MG63 (cell line): ENCODE measurements at regions not wholly inside any gene's neighbourhood (a gene's known extent, or its start where the extent isn't known, plus 50 kb on each side); places are given as distances from the start of the nearest gene placed in this dataset.

Experiments used
- DNase-seq: peaks from one replicate; pipeline ENCODE4 v3.0.0-alpha.2; 2020
- H3K27me3 ChIP-seq: fragments of 250-450 bp; sonication (Bioruptor Pico); 2 replicates; pipeline ENCODE4 v1.5.1; 2020; ENCODE audit warnings: mild to moderate bottlenecking, moderate library complexity
- H3K36me3 ChIP-seq: fragments of 250-450 bp; sonication (Bioruptor Pico); 2 replicates; pipeline ENCODE4 v1.5.1; 2020; ENCODE audit warnings: mild to moderate bottlenecking, moderate library complexity
- H3K4me3 ChIP-seq: fragments of 250-450 bp; sonication (Bioruptor Pico); 2 replicates; pipeline ENCODE4 v1.5.1; 2020; ENCODE audit warnings: mild to moderate bottlenecking, moderate library complexity
- H3K9me3 ChIP-seq: fragments of 250-450 bp; sonication (Bioruptor Pico); 2 replicates; pipeline ENCODE4 v1.5.1; 2020; ENCODE audit warnings: mild to moderate bottlenecking, moderate library complexity

DNA sequence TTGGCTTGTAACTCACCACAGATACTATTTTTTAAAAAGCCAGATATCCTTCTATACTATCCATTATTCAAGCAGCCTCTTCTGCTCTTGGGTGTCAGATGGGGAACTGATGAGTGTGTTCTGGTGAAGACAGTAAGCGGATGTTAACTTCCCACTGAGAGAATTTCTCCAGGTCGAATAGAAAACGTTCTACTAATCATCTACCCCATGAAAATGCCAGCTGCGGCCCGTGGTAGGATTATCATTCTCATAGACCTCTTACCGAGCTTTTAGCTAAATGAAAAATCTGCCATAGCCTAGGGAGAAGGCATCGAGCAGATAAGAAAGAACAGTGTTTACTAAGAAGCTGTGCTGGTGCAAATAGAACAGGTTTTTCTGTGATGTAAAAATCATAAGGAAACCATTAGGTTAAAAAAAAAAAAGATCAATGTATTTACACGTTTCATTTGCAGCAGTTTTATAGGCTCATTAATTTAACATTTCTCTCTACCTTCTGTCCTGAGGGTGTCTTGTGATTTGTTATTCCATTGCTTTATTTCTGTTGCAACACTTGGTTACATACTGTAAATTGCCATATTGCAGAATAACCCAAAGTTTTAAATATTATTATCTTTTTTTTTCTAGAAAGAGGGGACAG is 1521.5 kb upstream of the ZEB2 start:
- Histone ChIP-seq H3K36me3 (no peaks in the 10 kb centered on the region), H3K27me3 (no peaks in the 10 kb centered on the region), H3K9me3 (no peaks in the 10 kb centered on the region), H3K4me3 (no peak overlapping the region)
- no peak for DNase-seq

DNA sequence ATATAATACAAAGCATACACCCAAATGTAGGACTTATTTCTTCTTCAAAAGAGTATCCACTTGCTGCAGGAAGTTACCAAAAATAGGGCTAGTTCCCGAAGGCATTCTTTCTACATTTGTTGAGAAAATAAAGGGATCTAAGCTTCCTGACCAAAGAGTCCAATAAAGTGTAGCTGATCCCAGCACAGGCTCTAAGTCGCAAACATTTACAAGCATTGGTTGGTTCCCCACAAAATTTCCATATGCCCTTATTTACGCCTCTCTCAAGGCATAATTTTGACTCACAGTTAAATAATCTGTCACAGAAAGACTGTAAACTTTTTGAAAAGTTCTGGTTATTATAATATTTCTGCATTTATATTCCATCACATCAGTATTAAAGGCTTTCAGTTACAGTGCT is 1520.1 kb upstream of the ZEB2 start:
- no peaks in the 10 kb centered on the region for H3K27me3 ChIP-seq
- H3K4me3 ChIP-seq, result no peak overlapping the region
- no peak for DNase-seq
- H3K36me3 ChIP-seq, result no peaks in the 10 kb centered on the region
- H3K9me3 ChIP-seq, result no peaks in the 10 kb centered on the region

DNA sequence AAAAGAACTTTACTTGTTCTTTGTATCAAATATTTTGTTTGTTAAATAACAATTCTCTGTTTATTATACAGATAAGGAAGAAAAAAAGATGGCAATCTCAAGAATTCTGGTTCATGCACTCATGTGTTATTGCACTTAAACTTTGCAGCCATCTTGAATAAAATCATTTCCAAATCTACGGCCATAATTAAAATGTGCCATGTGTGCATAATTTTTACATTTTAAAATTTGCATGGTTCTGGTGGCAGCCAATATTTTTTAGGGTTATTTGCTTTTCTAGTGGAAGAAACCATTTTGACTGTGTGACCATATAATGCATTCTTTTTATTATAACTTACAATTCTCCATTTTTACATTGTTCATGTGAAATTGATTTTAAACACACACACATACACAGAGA is 1518.1 kb upstream of the ZEB2 start:
- no peaks in the 10 kb centered on the region for H3K27me3 ChIP-seq
- no peaks in the 10 kb centered on the region for H3K36me3 ChIP-seq
- no peak for DNase-seq
- no peak overlapping the region for H3K4me3 ChIP-seq
- no peaks in the 10 kb centered on the region for H3K9me3 ChIP-seq

DNA sequence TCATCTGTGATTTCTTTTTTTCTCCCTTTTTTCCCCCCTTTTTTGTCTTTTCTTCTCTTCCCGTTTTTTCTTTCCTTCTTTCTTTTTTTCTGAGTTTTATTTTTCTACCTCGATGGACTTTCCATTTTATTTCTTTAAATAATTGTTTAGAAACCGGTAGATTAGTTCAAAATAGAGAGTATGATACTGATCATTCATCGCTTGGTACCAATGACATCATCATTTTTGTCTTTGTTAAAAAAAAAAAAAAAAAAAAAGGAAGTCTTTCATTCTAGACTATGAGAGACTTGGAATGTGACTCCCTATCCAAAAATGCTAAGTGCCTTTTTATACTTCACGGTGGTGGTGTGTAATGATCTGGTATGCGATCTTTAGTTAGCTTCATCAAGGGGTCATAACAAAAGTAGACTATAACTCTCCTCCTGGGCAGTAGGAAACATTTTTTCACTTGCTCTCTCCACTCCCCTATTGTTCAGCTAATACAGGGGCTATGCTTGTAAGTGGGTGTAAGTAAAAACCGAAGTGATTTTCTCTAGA is 1517.5 kb upstream of the ZEB2 start:
- H3K27me3 ChIP-seq, result no peaks in the 10 kb centered on the region
- no peaks in the 10 kb centered on the region for H3K9me3 ChIP-seq
- no peak overlapping the region for H3K4me3 ChIP-seq
- no peak for DNase-seq
- no peaks in the 10 kb centered on the region for H3K36me3 ChIP-seq

DNA sequence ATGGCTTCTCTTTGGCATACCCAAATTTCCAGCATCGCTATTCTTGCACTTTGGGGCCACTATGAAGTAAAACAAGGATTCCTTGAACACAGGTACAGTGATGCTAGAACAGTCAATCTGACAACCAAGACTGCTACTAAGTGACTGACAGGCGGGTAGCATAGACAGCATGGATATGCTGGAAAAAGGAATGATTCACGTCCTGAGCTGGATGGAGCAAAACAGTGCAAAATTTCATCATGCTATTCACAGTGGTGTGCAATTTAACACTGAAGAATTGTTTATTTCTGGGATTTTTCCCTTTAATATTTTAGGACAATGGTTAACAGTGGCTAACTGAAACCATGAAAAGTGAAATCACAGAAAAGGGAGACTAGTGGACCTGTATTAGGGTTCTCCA is 1511.2 kb upstream of the ZEB2 start:
- no peak for DNase-seq
- Histone ChIP-seq H3K4me3 (no peak overlapping the region), H3K36me3 (no peaks in the 10 kb centered on the region), H3K9me3 (no peaks in the 10 kb centered on the region), H3K27me3 (no peaks in the 10 kb centered on the region)

DNA sequence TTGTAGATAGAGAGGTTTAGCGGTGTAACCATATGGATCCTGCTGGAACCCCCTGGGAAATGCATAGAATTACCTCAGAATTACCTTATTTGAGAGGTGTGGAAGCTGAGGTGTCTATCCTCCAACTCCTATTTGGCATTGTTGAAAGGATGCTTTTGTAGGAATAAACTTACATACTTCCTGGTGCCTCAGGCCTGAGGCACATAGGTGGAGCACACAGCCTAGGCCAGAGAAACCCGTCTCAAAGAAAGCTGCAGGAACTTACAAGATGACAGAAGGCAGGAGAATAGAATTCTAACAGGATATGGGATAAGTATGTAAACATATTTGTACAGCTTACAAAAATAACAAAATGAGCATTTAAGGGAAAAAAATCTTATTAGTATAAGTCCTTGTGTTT is 1507.2 kb upstream of the ZEB2 start:
- no peak overlapping the region for H3K4me3 ChIP-seq
- H3K36me3 ChIP-seq, result no peaks in the 10 kb centered on the region
- H3K27me3 ChIP-seq, result no peaks in the 10 kb centered on the region
- DNase-seq, result no peak
- H3K9me3 ChIP-seq, result no peaks in the 10 kb centered on the region

DNA sequence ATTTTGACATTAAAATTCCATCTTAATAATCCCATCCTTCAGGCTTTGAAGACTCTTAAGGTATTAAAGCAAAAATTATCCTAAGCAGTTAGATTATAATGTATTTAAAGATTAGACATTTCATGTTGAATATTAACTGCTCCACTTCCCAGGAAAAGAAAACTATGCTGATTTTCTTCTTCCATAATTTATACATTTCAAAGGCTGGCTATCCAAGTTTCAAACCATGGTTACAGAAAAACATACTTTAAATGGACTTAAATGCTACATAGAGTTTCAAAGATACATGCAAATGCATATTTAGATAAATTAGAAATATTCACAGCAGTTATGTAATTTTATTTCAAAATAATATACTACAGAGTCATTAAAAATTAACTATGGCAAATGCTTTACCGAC is 1505.6 kb upstream of the ZEB2 start:
- DNase-seq, result no peak
- no peaks in the 10 kb centered on the region for H3K9me3 ChIP-seq
- no peak overlapping the region for H3K4me3 ChIP-seq
- H3K27me3 ChIP-seq, result no peaks in the 10 kb centered on the region
- H3K36me3 ChIP-seq, result no peaks in the 10 kb centered on the region

DNA sequence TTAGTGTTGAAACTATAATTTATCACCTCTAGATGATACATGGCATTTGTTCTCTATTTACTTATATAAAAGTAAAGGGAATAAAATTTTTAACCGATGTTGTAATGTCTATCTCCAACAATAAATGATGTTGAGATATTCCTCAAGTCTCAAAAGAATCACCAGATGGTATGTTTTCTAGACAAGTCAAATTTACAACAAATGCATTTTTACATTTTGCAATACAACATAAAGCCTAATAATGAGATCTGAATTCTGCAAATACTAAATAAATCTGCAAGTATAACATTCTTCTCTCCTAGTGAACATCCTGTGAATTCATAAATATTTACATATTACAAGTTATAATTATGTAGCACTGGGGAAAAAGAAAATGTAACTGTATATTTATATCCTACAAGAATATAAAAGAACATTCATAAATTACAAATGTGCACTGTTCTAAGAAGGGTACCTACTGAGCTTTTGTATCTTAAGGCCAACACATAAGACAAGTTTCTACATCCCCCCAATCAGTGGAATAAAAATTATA is 1504.4 kb upstream of the ZEB2 start:
- DNase-seq, result no peak
- no peak overlapping the region for H3K4me3 ChIP-seq
- no peaks in the 10 kb centered on the region for H3K36me3 ChIP-seq
- no peaks in the 10 kb centered on the region for H3K9me3 ChIP-seq
- no peaks in the 10 kb centered on the region for H3K27me3 ChIP-seq

DNA sequence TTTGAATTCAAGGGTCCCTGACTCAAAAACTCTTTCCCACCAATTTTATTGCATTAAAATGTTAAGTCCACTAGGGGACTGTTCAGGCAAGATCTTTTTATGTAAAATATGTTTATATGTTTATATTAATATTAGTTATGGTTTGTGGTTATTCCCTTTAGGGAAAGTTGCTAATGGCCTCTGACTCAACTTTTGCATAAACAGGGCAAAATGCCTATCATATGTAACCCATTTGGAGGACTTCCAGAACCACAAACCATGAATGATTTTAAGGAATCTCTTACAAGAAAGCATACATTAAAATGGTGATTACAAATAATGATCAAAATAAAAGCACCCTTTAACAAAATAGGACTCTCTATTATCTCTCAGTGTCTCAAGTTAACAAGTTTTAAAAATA is 1484.5 kb upstream of the ZEB2 start:
- DNase-seq, result no peak
- Histone ChIP-seq H3K27me3 (no peaks in the 10 kb centered on the region), H3K36me3 (no peaks in the 10 kb centered on the region), H3K9me3 (peaks cover 3% of the 10 kb centered on the region; the same call in 1 of the 2 replicates), H3K4me3 (no peak overlapping the region)

DNA sequence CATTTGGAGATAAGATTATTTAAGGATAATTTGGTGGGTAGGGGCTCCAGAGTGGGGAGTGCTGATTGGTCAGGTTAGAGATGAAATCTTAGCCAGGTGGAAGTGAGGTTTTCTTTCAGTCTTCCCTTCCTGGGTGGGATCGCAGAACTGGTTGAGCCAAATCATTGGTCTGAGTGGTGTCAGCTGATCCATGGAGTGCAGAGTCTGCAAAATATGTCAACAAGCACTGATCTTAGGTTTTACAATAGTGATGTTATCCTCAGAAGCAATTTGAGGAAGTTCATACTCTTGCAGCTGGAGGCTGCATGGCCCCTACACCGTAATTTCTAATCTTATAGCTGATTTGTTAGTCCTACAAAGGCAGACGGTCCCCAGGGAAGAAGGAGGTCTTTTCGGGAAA is 1483.4 kb upstream of the ZEB2 start:
- no peaks in the 10 kb centered on the region for H3K27me3 ChIP-seq
- no peak for DNase-seq
- peaks cover 3% of the 10 kb centered on the region; the same call in 1 of the 2 replicates for H3K9me3 ChIP-seq
- H3K4me3 ChIP-seq, result no peak overlapping the region
- no peaks in the 10 kb centered on the region for H3K36me3 ChIP-seq

DNA sequence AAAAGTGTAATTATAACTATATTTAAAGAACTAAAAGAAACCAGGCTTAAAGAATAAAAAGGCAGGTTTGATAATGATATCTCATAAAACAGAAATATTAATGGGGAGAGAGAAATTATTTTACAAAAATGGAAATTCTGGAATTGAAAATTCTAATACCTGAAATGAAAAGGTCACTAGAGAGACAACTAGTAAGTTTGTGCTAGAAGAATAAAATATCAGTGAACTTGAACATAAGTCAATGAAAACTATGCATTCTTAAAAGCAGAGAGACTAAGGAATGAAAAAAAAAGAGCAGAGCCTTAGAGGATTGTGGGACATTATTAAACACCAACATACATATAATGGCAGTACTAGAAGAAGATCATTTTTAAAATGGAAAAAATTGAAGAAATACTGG is 1475.0 kb upstream of the ZEB2 start:
- H3K27me3 ChIP-seq, result no peaks in the 10 kb centered on the region
- DNase-seq, result no peak
- H3K4me3 ChIP-seq, result no peak overlapping the region
- H3K36me3 ChIP-seq, result no peaks in the 10 kb centered on the region
- H3K9me3 ChIP-seq, result peaks cover 5% of the 10 kb centered on the region; the same call in 1 of the 2 replicates

DNA sequence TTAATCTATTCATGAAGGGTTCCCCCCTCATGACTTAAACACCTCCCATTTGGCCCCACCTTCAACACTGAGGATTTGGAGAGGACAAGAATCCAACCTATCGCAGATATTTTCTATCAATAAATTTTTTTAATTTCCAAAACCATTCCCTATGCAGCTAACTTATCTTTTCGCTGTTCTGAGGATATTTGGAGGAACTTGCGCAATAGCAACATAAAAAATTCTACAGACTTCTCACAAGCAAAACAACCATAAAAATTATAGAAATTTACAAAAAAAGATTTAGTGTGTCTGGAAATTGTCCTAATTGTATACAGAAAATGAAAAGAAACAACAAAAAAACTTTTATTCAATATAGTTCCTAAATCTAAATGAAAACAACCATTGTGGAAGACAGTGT is 1472.7 kb upstream of the ZEB2 start:
- peaks cover 5% of the 10 kb centered on the region; the same call in 1 of the 2 replicates for H3K9me3 ChIP-seq
- DNase-seq, result no peak
- H3K36me3 ChIP-seq, result no peaks in the 10 kb centered on the region
- H3K4me3 ChIP-seq, result no peak overlapping the region
- no peaks in the 10 kb centered on the region for H3K27me3 ChIP-seq

DNA sequence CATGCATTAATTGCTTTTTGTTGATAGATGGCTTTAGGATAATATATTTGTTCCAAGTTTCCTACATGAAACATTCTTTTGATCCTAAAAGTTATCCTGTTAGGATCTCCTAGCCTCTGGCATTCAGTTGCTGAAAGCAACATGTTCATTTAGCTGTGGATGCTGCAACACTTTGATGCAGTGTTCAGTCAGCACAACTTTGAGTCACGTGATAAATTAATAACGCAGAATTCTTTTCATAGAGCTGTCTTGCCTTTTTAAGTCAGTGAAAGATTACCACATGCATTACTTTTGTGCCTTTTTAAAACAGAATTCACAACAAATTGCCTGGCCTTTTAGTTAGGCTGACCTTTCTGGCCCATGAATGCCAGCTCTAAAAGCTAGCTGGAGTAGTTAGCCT is 1467.9 kb upstream of the ZEB2 start:
- Histone ChIP-seq H3K9me3 (no peaks in the 10 kb centered on the region), H3K36me3 (no peaks in the 10 kb centered on the region), H3K4me3 (no peak overlapping the region), H3K27me3 (no peaks in the 10 kb centered on the region)
- no peak for DNase-seq

DNA sequence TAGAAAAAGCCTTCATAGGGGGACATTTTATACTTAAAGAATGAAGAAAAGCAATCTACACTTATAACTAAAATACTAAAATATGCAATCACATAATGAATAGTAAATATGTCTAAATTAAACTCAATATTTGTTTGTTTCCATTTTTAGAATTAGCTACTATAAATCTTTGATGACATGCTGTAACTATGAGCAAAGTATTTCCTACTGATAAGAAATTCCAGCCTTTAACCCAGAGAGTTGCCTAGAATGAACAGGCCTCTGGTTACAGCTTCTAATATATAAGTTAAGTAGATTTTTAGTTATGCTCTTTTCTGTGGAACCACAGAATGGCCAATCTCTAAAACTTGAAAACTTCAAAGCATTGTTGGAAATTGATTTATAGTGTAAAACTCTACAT is 1465.6 kb upstream of the ZEB2 start:
- no peaks in the 10 kb centered on the region for H3K9me3 ChIP-seq
- no peaks in the 10 kb centered on the region for H3K36me3 ChIP-seq
- H3K27me3 ChIP-seq, result no peaks in the 10 kb centered on the region
- no peak for DNase-seq
- H3K4me3 ChIP-seq, result no peak overlapping the region

DNA sequence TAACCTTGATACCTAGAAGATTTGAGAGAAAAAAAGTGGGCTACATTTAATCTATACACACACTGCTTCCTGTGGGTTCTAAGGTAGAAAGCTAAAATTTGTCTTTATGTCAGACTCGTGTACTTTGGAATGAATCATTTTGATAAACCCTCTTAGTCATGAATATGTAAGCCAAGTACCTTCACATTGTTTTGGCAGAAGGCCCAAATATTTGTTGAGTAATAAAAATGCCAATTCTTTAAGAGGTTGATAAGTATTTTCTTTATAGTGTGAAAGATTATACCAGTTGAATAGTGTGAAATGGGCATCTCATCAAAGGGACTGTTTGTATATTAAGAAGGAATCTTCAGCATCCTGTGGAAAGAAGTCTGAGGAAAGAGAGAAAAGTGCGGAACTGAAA is 1464.7 kb upstream of the ZEB2 start:
- Histone ChIP-seq H3K9me3 (no peaks in the 10 kb centered on the region), H3K27me3 (no peaks in the 10 kb centered on the region)
- DNase-seq, result no peak

DNA sequence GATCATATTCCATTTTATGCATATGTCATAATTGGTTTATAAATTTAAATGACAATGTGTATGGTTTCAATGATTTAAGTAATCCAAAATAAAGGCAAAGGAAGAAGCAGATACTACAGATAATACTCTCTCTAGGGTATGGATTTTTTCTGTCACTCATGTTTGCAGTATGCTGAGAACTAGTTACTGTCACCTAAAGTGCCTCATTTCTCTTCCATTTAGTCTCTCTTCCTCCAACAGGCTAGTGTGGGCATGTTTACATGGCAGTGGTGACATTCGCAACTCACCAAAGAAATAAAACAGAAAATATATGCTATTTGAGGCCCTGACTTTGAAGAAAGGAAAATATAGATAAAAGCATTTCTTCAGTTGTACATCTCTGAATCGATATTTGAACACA is 1460.4 kb upstream of the ZEB2 start:
- Histone ChIP-seq H3K9me3 (no peaks in the 10 kb centered on the region), H3K36me3 (no peaks in the 10 kb centered on the region), H3K27me3 (no peaks in the 10 kb centered on the region), H3K4me3 (no peak overlapping the region)
- DNase-seq, result no peak

More for the DNA sequence above, 1464.7 kb upstream of the ZEB2 start:
- Histone ChIP-seq H3K36me3 (no peaks in the 10 kb centered on the region), H3K4me3 (no peak overlapping the region)

DNA sequence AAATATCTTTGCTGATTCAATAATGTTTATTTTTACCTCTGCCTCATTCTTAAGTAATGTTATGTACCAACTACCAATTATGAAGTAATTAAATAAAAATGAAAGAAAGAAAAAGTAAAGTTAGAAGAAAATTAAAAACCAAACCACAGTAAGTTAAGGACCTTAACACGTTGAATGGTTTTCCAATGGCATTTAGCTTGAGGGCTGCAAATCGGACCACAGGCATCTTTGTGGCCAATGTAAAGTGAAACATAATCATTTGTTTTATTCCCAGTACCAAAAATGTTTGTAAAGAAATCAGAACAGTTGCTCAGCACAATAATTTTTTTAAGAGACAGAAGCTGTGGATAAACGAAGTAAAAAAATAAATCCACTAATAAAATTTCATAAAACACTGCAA is 1455.5 kb upstream of the ZEB2 start:
- Histone ChIP-seq H3K4me3 (no peak overlapping the region), H3K36me3 (no peaks in the 10 kb centered on the region), H3K9me3 (no peaks in the 10 kb centered on the region), H3K27me3 (no peaks in the 10 kb centered on the region)
- DNase-seq, result no peak

DNA sequence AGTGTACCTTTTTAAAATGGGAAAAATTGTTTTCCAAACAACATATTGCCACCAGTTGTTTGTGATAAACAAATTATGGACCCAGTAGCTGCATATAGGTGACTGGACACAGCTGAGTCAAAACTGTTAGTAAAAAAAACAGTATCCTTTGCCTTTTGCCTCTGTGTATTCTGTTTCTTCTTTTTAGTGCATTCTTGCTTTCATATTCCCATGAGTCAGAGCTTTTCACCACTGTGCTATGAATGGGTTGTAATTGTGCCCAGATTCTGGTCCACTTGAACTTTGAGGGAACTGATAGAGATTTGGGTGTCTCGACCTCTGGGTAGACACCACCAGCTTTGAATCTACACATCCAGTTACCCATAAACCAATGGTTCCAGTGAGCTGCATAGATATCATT is 1441.9 kb upstream of the ZEB2 start:
- no peak for DNase-seq
- no peaks in the 10 kb centered on the region for H3K27me3 ChIP-seq
- H3K9me3 ChIP-seq, result no peaks in the 10 kb centered on the region
- no peak overlapping the region for H3K4me3 ChIP-seq
- H3K36me3 ChIP-seq, result no peaks in the 10 kb centered on the region
